Liver (tissue), 8 donors: ENCODE measurements at regions not wholly inside any gene's neighbourhood (a gene's known extent, or its start where the extent isn't known, plus 50 kb on each side); places are given as distances from the start of the nearest gene placed in this dataset.

Source experiments
- DNase-seq: peaks from one replicate; pipeline ENCODE4 v3.0.0-alpha.2; 2017; ENCODE audit warnings: low spot score
- H3K27ac ChIP-seq, 2 donors: one replicate each; pipeline ENCODE4 v1.7.0; 2013; ENCODE audit warnings: inconsistent platforms in 2 of 2, low read length in 2 of 2, control low read depth in 1 of 2, low read depth in 1 of 2, mild to moderate bottlenecking in 1 of 2
- H3K27me3 ChIP-seq, 4 donors: one replicate each; pipeline versions ENCODE4 v1.6.1 to v1.7.0; 2013; ENCODE audit warnings: low read length in 3 of 4, inconsistent platforms in 1 of 4, mild to moderate bottlenecking in 1 of 4, moderate library complexity in 1 of 4; ENCODE audit not compliant: control insufficient read depth in 4 of 4, insufficient read depth in 4 of 4
- H3K36me3 ChIP-seq, 4 donors: one replicate each; pipeline versions ENCODE4 v1.6.1 to v1.7.0; 2013; ENCODE audit warnings: low read length in 3 of 4, mild to moderate bottlenecking in 3 of 4, low read depth in 1 of 4, moderate library complexity in 1 of 4; ENCODE audit not compliant: control insufficient read depth in 4 of 4, insufficient read depth in 3 of 4
- H3K4me1 ChIP-seq, 4 donors: one replicate each; pipeline versions ENCODE4 v1.6.1 to v1.7.0; 2013; ENCODE audit warnings: low read length in 3 of 4, mild to moderate bottlenecking in 3 of 4, moderate library complexity in 1 of 4; ENCODE audit not compliant: control insufficient read depth in 4 of 4, insufficient read depth in 4 of 4
- H3K4me3 ChIP-seq, 3 donors: one replicate each; pipeline versions ENCODE4 v1.6.1 to v1.7.0; 2013; ENCODE audit warnings: low read length in 3 of 3, control low read depth in 1 of 3, low read depth in 1 of 3, mild to moderate bottlenecking in 1 of 3
- H3K9ac ChIP-seq, 2 donors: one replicate each; pipeline ENCODE4 v1.7.0; 2013; ENCODE audit warnings: low read length in 2 of 2, mild to moderate bottlenecking in 2 of 2, moderate library complexity in 2 of 2, control low read depth in 1 of 2, low read depth in 1 of 2
- H3K9me3 ChIP-seq, 4 donors: one replicate each; pipeline versions ENCODE4 v1.6.1 to v1.7.0; 2013; ENCODE audit warnings: low read length in 3 of 4; ENCODE audit not compliant: control insufficient read depth in 4 of 4
- ATF3 ChIP-seq: IDR thresholded peaks from 2 replicates; pipeline ENCODE4 v1.6.1; 2016; ENCODE audit warnings: antibody characterized with exemption
- CTCF ChIP-seq: fragments of 150-350 bp; IDR thresholded peaks from 2 replicates; pipeline ENCODE4 v1.5.1; 2017; ENCODE audit warnings: improper control_type of control experiment, low read depth, low read length; ENCODE audit not compliant: missing input control
- EGR1 ChIP-seq, 2 donors: IDR thresholded peaks; 2 replicates each; pipeline ENCODE4 v1.6.1; 2016 to 2018; ENCODE audit warnings: antibody characterized with exemption in 2 of 2, low read depth in 2 of 2
- FOXA1 ChIP-seq: IDR thresholded peaks from 2 replicates; pipeline ENCODE4 v1.6.1; 2016; ENCODE audit warnings: antibody characterized with exemption
- FOXA2 ChIP-seq: IDR thresholded peaks from 2 replicates; pipeline ENCODE4 v1.6.1; 2016; ENCODE audit warnings: antibody characterized with exemption
- GABPA ChIP-seq, 2 donors: IDR thresholded peaks in 1 of 2; conservative IDR thresholded peaks in 1 of 2; 2 replicates each; pipeline ENCODE4 v1.6.1; 2016; ENCODE audit warnings: antibody characterized with exemption in 2 of 2, mild to moderate bottlenecking in 1 of 2, moderate library complexity in 1 of 2
- HNF4A ChIP-seq, 2 donors: conservative IDR thresholded peaks; 2 replicates each; pipeline ENCODE4 v1.6.1; 2016; ENCODE audit warnings: antibody characterized with exemption in 2 of 2, mild to moderate bottlenecking in 2 of 2
- HNF4G ChIP-seq: IDR thresholded peaks from 2 replicates; pipeline ENCODE4 v1.6.1; 2016; ENCODE audit warnings: antibody characterized with exemption
- JUND ChIP-seq, 2 donors: IDR thresholded peaks; 2 replicates each; pipeline ENCODE4 v1.6.1; 2016; ENCODE audit warnings: antibody characterized with exemption in 2 of 2
- MAX ChIP-seq: IDR thresholded peaks from 2 replicates; pipeline ENCODE4 v1.6.1; 2016; ENCODE audit warnings: antibody characterized with exemption
- NR2F2 ChIP-seq: IDR thresholded peaks from 2 replicates; pipeline ENCODE4 v1.6.1; 2016; ENCODE audit warnings: antibody characterized with exemption
- RAD21 ChIP-seq, 2 donors: IDR thresholded peaks; 2 replicates each; pipeline ENCODE4 v1.6.1; 2016; ENCODE audit warnings: antibody characterized with exemption in 2 of 2, mild to moderate bottlenecking in 2 of 2
- REST ChIP-seq: IDR thresholded peaks from 2 replicates; pipeline ENCODE4 v1.6.1; 2016; ENCODE audit warnings: antibody characterized with exemption, mild to moderate bottlenecking
- RXRA ChIP-seq, 2 donors: IDR thresholded peaks; 2 replicates each; pipeline ENCODE4 v1.6.1; 2017 to 2018; ENCODE audit warnings: antibody characterized with exemption in 2 of 2, mild to moderate bottlenecking in 1 of 2
- SP1 ChIP-seq: IDR thresholded peaks from 2 replicates; pipeline ENCODE4 v1.6.1; 2018; ENCODE audit warnings: antibody characterized with exemption, mild to moderate bottlenecking
- TAF1 ChIP-seq: conservative IDR thresholded peaks from 2 replicates; pipeline ENCODE4 v1.6.1; 2016; ENCODE audit warnings: antibody characterized with exemption, mild to moderate bottlenecking
- YY1 ChIP-seq: IDR thresholded peaks from 2 replicates; pipeline ENCODE4 v1.6.1; 2016; ENCODE audit warnings: antibody characterized with exemption, mild to moderate bottlenecking
- WGBS: extraction: QIAGEN DNeasy Blood & Tissue Kit; methylation state at CpG from one replicate; pipeline ENCODE4 v1.1.7; 2013; 5-methylcytosine and 5-hydroxymethylcytosine counted together
- donor health status: healthy.
- donor health status: healthy.
- donor health status: healthy.
- donor health status: healthy.
- donor health status: healthy.

- no peak for TF ChIP-seq REST
- TF ChIP-seq JUND (IDR thresholded peaks at IDR 0.05), result no peak
These were observed 108.7 kb upstream of the ACTRT2 start (continued) for GRCh38 chr1:2912424-2913061.

- no peaks in the 10 kb centered on the region for H3K36me3 ChIP-seq
- H3K27me3 ChIP-seq, result no peaks in the 10 kb centered on the region
- H3K9me3 ChIP-seq, result no peaks in the 10 kb centered on the region
- no peak for DNase-seq
- WGBS, result 79% methylated on average over 15 of the region's 15 CpGs
- H3K4me3 ChIP-seq, result no peak overlapping the region
- TF ChIP-seq NR2F2, result no peak
- TF ChIP-seq FOXA1, result no peak
- TF ChIP-seq REST, result no peak
- no peak for TF ChIP-seq CTCF
- no peak for TF ChIP-seq HNF4A (conservative IDR thresholded peaks at IDR 0.05)
- no peak for TF ChIP-seq GABPA (IDR thresholded peaks at IDR 0.05 in 1 of 2, conservative IDR thresholded peaks at IDR 0.05 in 1 of 2)
- no peak for TF ChIP-seq YY1
- TF ChIP-seq EGR1 (IDR thresholded peaks at IDR 0.05; ENCODE audit: low read depth in 2 of 2), result no peak
- no peak for TF ChIP-seq SP1
- TF ChIP-seq HNF4G, result no peak
- no peak for TF ChIP-seq TAF1
- TF ChIP-seq ATF3, result no peak
- TF ChIP-seq RXRA (IDR thresholded peaks at IDR 0.05), result no peak
- no peak for TF ChIP-seq MAX
- no peak for TF ChIP-seq RAD21 (IDR thresholded peaks at IDR 0.05)
- TF ChIP-seq JUND (IDR thresholded peaks at IDR 0.05), result no peak
- TF ChIP-seq FOXA2, result no peak
- no peaks in the 10 kb centered on the region for H3K4me1 ChIP-seq
- H3K27ac ChIP-seq, result no peak overlapping the region
- no peak overlapping the region for H3K9ac ChIP-seq
These were observed 108.2 kb upstream of the ACTRT2 start for GRCh38 chr1:2913091-2913490.
